GM06990 (cell line): ENCODE measurements at regions not wholly inside any gene's neighbourhood (a gene's known extent, or its start where the extent isn't known, plus 50 kb on each side); places are given as distances from the start of the nearest gene placed in this dataset.

ENCODE experiments used
- DNase-seq: peaks from one replicate; pipeline ENCODE4 v3.0.0-alpha.2; 2011; ENCODE audit not compliant: insufficient read length; ENCODE audit errors: extremely low read depth
- H3K27me3 ChIP-seq: replicated peaks from 2 replicates; pipeline ENCODE4 v1.6.0; 2011; ENCODE audit warnings: low read length; ENCODE audit not compliant: control insufficient read depth, insufficient read depth
- H3K36me3 ChIP-seq: 2 replicates; pipeline ENCODE4 v1.5.1; 2011; ENCODE audit warnings: low read length; ENCODE audit not compliant: control insufficient read depth, insufficient read depth
- H3K4me3 ChIP-seq: replicated peaks from 2 replicates; pipeline ENCODE4 v1.5.1; 2011; ENCODE audit warnings: low read depth, mild to moderate bottlenecking, control low read depth, low read length
- CTCF ChIP-seq: IDR thresholded peaks from 2 replicates; pipeline ENCODE4 v1.5.1; 2011; ENCODE audit warnings: low read length, control low read depth, mild to moderate bottlenecking, inconsistent platforms; ENCODE audit not compliant: insufficient read depth, poor library complexity, severe bottlenecking

- Histone ChIP-seq H3K36me3 (no peaks in the 10 kb centered on the region), H3K4me3 (no peak overlapping the region), H3K27me3 (no peaks in the 10 kb centered on the region)
- no peak for DNase-seq
- TF ChIP-seq CTCF = no peak
Measured at GRCh38 chr15:95887666-95888390, 442.7 kb upstream of the NR2F2 start.

DNA sequence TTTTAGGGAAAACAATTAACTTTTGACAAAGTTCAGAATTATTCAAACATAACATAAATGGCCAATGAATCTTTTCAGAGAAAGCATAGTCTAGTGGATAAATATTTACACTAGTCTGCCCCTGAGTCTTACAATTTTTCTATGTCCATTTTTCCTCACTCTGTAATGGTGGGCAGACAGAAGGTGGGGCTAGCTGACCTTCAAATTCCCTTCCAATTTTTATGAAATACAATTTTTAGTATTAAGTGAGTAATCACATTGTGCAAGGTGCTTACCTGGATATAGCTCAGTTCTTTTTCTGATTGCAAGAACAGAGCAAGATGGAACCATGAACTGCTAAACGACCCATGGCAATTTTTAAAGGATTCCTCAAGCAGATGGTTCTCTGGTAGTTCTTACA, 441.7 kb upstream of the NR2F2 start:
- Histone ChIP-seq H3K4me3 (no peak overlapping the region), H3K36me3 (no peaks in the 10 kb centered on the region), H3K27me3 (no peaks in the 10 kb centered on the region)
- no peak for DNase-seq
- no peak for TF ChIP-seq CTCF

DNA sequence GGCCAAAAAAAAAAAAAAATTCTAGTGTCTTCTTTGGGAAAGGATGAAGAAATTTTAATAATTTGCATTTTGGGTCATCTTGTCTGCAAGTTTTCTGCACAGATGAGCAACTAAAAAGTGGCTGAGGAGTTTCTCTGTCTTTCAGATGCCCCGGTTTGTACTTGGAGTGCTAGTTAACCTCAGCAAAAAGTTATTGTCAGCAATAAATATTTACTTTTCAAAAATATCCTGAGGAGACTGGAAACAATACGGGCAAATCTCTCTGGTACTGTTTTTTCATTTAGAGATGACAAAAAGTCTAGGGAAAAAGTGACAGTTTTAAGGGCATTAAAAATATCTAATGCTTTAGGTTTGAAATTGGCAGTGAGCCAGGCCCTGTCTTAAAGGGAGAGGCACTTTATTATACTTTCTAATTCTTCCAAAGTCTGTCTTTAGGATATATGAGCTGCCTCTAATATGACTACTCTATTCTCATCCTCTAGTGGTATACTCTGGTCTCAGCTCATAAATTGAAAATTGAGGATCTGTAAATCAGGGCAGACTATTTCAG, 436.0 kb upstream of the NR2F2 start:
- H3K36me3 ChIP-seq = no peaks in the 10 kb centered on the region
- no peak for TF ChIP-seq CTCF
- no peak for DNase-seq
- H3K4me3 ChIP-seq = no peak overlapping the region
- no peaks in the 10 kb centered on the region for H3K27me3 ChIP-seq

DNA sequence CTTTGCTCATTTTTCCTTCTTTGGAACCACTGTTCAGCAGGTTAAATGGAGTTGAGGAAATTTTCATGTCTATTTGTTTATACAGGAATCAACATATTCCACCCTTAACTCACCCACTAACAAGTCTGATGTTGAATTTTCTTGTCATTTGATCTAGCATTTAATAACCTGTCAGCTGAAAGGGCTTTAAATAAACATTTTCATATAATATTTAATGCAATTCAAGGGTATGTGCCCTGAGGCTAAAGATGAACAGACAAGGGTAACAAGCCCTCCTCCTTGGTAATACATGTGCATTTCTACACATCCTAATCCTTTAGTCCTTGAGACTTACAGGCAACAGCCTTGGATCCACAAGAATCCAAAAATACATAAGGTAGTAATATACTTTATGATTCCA, 435.0 kb upstream of the NR2F2 start:
- no peak for TF ChIP-seq CTCF
- H3K27me3 ChIP-seq = no peaks in the 10 kb centered on the region
- H3K36me3 ChIP-seq = no peaks in the 10 kb centered on the region
- DNase-seq = no peak
- H3K4me3 ChIP-seq = no peak overlapping the region

DNA sequence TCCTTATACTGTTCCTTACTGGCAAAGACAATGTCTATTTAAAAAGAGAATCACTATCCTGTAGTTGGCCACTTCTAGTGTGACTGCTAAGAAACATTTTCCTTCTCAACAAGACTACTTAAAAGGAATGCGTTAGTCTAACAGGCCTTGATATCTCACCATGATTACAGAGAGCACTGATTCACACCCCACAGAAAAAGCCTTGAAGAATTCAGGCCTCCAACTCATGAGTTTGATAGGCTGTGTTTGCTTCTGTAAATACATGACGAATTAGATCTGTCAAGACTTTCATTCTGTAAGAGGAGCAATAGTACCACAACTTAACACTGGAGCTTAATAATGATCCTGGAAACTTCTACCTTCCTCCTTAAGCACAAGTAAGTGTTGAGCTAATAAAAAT, 432.8 kb upstream of the NR2F2 start:
- H3K4me3 ChIP-seq = no peak overlapping the region
- no peak for DNase-seq
- no peak for TF ChIP-seq CTCF

More for the DNA sequence above, 432.8 kb upstream of the NR2F2 start:
- Histone ChIP-seq H3K27me3 (no peaks in the 10 kb centered on the region), H3K36me3 (no peaks in the 10 kb centered on the region)
